Dendritic cell treated with granulocyte-macrophage colony-stimulating factor and Interleukin-4, amounts not matched to agents 40 ng/mL and 50 ng/mL, for 4 days (primary cell): ENCODE measurements at regions not wholly inside any gene's neighbourhood (a gene's known extent, or its start where the extent isn't known, plus 50 kb on each side); places are given as distances from the start of the nearest gene placed in this dataset.

Experiments used
- H3K27ac Mint-ChIP-seq: one replicate; pipeline ENCODE4 v1.8.0; 2022; ENCODE audit warnings: mild to moderate bottlenecking, mixed read lengths
- H3K27me3 Mint-ChIP-seq: one replicate; pipeline ENCODE4 v1.8.0; 2022; ENCODE audit warnings: mild to moderate bottlenecking, mixed read lengths
- H3K36me3 Mint-ChIP-seq: one replicate; pipeline ENCODE4 v1.8.0; 2022; ENCODE audit warnings: low read depth, mixed read lengths
- H3K4me1 Mint-ChIP-seq: one replicate; pipeline ENCODE4 v1.8.0; 2022; ENCODE audit warnings: low read depth, mixed read lengths
- H3K4me3 Mint-ChIP-seq: one replicate; pipeline ENCODE4 v1.8.0; 2022; ENCODE audit warnings: mild to moderate bottlenecking, moderate library complexity, mixed read lengths
- H3K9me3 Mint-ChIP-seq: one replicate; pipeline ENCODE4 v1.8.0; 2022; ENCODE audit warnings: mixed read lengths
- intact Hi-C: fragments of 100-400 bp; cut with micrococcal nuclease; formaldehyde crosslinking; loops from one replicate; pipeline ENCODE4 v1.15.0; 2022

DNA sequence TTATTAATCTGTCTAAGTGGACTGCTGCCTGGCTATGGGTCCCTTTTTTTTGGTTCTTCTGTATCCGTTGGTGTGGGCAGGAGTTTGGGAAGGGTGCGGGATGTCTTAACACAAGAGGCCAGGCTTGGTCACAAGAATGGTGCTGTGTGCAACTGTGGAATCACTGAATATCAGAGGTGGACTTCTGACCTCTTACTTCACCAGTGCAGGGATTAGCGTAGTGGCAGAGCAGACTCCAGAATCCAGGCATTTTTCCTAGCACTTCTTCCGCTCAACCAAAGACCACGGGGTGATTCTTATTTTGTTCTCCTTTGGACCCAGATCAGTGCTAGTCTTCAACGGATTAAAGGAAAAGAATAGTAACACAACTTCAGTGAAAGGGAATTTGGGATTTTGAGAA is 254.3 kb upstream of the TNP1 start:
- H3K36me3 Mint-ChIP-seq: no peaks in the 10 kb centered on the region
- no peaks in the 10 kb centered on the region for H3K4me1 Mint-ChIP-seq
- peaks cover 49% of the 10 kb centered on the region for H3K27me3 Mint-ChIP-seq
- H3K27ac Mint-ChIP-seq: no peak overlapping the region
- no peak overlapping the region for H3K4me3 Mint-ChIP-seq
- intact Hi-C loops: no loop called here
- H3K9me3 Mint-ChIP-seq: no peaks in the 10 kb centered on the region

- no peaks in the 10 kb centered on the region for H3K36me3 Mint-ChIP-seq
- H3K27ac Mint-ChIP-seq: no peak overlapping the region
- no peaks in the 10 kb centered on the region for H3K4me1 Mint-ChIP-seq
- no peak overlapping the region for H3K4me3 Mint-ChIP-seq
- H3K27me3 Mint-ChIP-seq: peaks cover 48% of the 10 kb centered on the region
- intact Hi-C loops: no loop called here
- H3K9me3 Mint-ChIP-seq: no peaks in the 10 kb centered on the region
Observed at GRCh38 chr2:217113491-217113890, 253.6 kb upstream of the TNP1 start.

DNA sequence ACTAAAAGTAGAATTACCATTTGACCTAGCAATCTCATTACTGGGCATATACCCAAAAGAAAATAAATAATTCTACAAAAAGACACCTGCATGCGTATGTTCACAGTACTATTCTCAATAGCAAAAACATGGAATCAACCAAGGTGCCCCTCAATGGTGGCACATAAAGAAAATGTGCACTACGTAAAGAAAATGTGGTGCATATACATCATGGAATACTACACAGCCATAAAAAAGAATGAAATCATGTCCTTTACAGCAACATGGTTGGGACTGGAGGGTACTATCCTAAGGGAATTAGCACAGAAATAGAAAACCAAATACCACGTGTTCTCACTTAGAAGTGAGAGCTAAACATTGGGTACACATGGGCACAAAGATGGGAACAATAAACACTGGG is 250.7 kb upstream of the TNP1 start:
- no peak overlapping the region for H3K27ac Mint-ChIP-seq
- peaks cover 34% of the 10 kb centered on the region for H3K27me3 Mint-ChIP-seq
- peaks cover 12% of the 10 kb centered on the region for H3K4me1 Mint-ChIP-seq
- intact Hi-C loops: no loop called here
- H3K36me3 Mint-ChIP-seq: no peaks in the 10 kb centered on the region
- H3K9me3 Mint-ChIP-seq: no peaks in the 10 kb centered on the region
- H3K4me3 Mint-ChIP-seq: no peak overlapping the region

DNA sequence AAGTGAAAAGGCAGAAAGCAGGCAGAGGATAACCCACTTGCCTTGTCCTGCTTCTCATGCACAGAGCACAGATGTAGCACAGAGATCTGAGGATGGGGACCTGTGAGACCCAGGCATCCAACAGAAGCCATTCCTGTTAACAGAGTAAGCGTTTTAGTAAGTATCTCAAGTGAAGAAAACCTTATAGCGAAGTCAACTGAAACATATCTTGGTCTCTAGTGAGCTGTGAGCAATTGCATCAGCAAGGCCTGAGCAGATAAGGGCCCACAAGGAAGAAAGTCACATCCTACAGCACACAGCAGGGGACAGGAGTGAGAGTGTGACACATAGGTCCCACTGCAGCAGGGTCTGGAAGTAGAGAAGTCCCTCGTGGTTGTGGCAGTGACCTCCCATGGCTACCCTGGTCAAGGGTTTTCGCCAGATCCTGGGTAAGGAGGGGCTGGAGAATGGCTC is 248.7 kb upstream of the TNP1 start:
- Mint-ChIP-seq H3K4me1 (peaks cover 12% of the 10 kb centered on the region), H3K27ac (no peak overlapping the region), H3K4me3 (no peak overlapping the region), H3K9me3 (no peaks in the 10 kb centered on the region), H3K36me3 (no peaks in the 10 kb centered on the region), H3K27me3 (peaks cover 26% of the 10 kb centered on the region)
- intact Hi-C loops: no loop called here

GRCh38 chr2:217108086-217108485 is 248.2 kb upstream of the TNP1 start:
- Mint-ChIP-seq H3K9me3 (no peaks in the 10 kb centered on the region), H3K4me1 (peaks cover 12% of the 10 kb centered on the region), H3K27me3 (peaks cover 25% of the 10 kb centered on the region), H3K4me3 (no peak overlapping the region), H3K27ac (no peak overlapping the region), H3K36me3 (no peaks in the 10 kb centered on the region)
- intact Hi-C loops: no loop called here

DNA sequence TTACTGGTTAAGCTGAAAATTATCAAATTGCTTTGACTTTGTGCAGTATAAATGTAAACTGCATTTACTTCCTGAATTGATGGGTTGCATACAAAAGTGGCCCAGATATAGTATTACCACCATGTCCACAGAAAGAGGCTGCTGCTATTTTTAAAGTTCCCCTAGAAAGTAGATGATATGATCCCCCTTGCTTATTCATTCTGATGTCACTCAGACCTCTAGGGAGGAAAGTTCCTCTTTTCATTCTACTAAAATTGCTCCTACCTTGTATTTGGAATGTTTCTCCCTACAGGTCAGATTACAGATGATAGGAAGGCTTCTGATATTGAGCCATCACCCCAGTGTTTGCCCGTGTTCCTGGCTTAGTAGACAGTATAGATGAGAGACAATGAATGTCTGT is 247.6 kb upstream of the TNP1 start:
- Mint-ChIP-seq H3K4me1 (peaks cover 12% of the 10 kb centered on the region), H3K36me3 (no peaks in the 10 kb centered on the region), H3K9me3 (no peaks in the 10 kb centered on the region), H3K4me3 (no peak overlapping the region), H3K27me3 (peaks cover 21% of the 10 kb centered on the region), H3K27ac (no peak overlapping the region)
- intact Hi-C loops: no loop called here

GRCh38 chr2:217106650-217107014 is 246.8 kb upstream of the TNP1 start:
- intact Hi-C loops: no loop called here
- Mint-ChIP-seq H3K4me3 (no peak overlapping the region), H3K9me3 (no peaks in the 10 kb centered on the region), H3K36me3 (no peaks in the 10 kb centered on the region), H3K27ac (no peak overlapping the region), H3K27me3 (peaks cover 20% of the 10 kb centered on the region), H3K4me1 (peaks cover 17% of the 10 kb centered on the region)

DNA sequence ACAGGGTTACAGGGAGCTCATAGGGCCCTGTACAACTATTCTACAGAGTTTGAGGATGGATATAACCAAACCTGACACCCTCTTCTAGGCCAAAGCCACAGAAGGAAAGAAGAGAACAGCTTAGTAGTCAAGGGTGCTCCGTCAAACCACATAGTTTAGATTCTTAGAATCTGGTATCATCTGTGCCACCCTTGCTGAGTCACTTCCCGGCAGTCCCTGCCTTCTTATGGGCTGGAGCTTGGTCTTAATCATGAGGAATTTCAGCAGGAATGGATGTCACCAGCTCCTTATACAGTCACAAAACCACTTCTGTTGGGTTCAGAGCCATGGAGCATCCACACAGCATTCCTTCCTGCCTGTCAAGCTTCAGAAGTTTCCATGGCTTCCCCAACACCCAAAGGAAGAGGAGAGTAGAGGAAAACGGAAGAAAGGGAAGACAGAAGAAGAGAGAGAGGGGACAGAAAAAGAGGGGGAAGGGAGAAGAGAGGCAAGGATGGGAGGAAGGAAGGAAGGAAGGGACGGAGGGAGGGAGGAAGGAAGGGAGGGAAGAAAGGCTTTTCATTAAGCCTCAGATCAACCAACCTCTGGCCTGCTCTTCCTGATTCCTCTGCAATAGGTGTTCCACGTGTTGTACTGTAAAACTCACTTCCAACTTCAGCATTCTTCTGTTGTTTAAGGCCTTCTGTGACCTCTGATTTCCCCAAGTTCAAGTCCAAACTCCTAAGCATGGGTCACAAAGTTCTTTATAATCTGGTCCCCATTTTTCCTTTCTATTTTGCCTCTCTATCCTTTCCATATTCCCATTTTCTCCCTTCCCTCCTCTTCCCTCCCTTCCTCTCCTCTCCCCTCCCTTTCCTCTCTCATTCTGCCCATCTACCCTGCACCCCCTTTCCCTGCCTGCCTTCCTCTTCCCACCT is 246.1 kb upstream of the TNP1 start:
- no peak overlapping the region for H3K27ac Mint-ChIP-seq

GRCh38 chr2:217103752-217104545 is 244.1 kb upstream of the TNP1 start:
- intact Hi-C loops: no loop called here
- H3K4me3 Mint-ChIP-seq: no peak overlapping the region
- peaks cover 28% of the 10 kb centered on the region for H3K27me3 Mint-ChIP-seq
- peaks cover 17% of the 10 kb centered on the region for H3K4me1 Mint-ChIP-seq
- H3K27ac Mint-ChIP-seq: no peak overlapping the region
- no peaks in the 10 kb centered on the region for H3K9me3 Mint-ChIP-seq
- no peaks in the 10 kb centered on the region for H3K36me3 Mint-ChIP-seq

More for the DNA sequence above, 246.1 kb upstream of the TNP1 start:
- Mint-ChIP-seq H3K9me3 (no peaks in the 10 kb centered on the region), H3K27me3 (peaks cover 24% of the 10 kb centered on the region), H3K4me3 (no peak overlapping the region), H3K36me3 (no peaks in the 10 kb centered on the region), H3K4me1 (peaks cover 17% of the 10 kb centered on the region)
- intact Hi-C loops: no loop called here

GRCh38 chr2:217102956-217103355 is 243.1 kb upstream of the TNP1 start:
- Mint-ChIP-seq H3K36me3 (no peaks in the 10 kb centered on the region), H3K27me3 (peaks cover 25% of the 10 kb centered on the region), H3K9me3 (no peaks in the 10 kb centered on the region), H3K4me1 (peaks cover 17% of the 10 kb centered on the region), H3K4me3 (no peak overlapping the region), H3K27ac (no peak overlapping the region)
- intact Hi-C loops: no loop called here

DNA sequence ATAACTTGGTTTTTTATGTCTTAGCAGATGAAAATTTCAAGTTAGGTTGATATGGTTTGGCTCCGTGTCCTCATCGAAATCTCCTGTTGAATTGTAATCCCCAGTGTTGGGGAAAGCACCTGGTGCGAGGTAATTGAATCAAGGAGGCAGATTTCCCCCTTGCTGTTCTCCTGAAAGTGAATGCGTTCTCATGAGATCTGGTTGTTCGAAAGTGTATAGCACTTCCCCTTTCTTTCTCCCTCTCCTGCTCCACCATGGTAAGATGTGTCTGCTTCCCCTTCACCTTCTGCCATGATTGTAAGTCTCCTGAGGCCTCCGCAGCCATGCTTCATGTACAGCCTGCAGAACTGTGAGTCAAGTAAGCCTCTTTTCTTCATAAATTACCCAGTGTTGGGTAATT is 242.1 kb upstream of the TNP1 start:
- Mint-ChIP-seq H3K4me1 (peaks cover 19% of the 10 kb centered on the region), H3K27ac (no peak overlapping the region), H3K36me3 (no peaks in the 10 kb centered on the region), H3K9me3 (no peaks in the 10 kb centered on the region), H3K27me3 (peaks cover 30% of the 10 kb centered on the region), H3K4me3 (no peak overlapping the region)
- intact Hi-C loops: no loop called here

GRCh38 chr2:217099561-217099960 is 239.7 kb upstream of the TNP1 start:
- H3K27me3 Mint-ChIP-seq: peaks cover 36% of the 10 kb centered on the region
- H3K27ac Mint-ChIP-seq: no peak overlapping the region
- intact Hi-C loops: no loop called here
- peaks cover 24% of the 10 kb centered on the region for H3K4me1 Mint-ChIP-seq
- H3K36me3 Mint-ChIP-seq: no peaks in the 10 kb centered on the region
- no peak overlapping the region for H3K4me3 Mint-ChIP-seq
- no peaks in the 10 kb centered on the region for H3K9me3 Mint-ChIP-seq

- Mint-ChIP-seq H3K27ac (no peak overlapping the region), H3K4me1 (peaks cover 24% of the 10 kb centered on the region), H3K36me3 (no peaks in the 10 kb centered on the region), H3K4me3 (no peak overlapping the region), H3K9me3 (no peaks in the 10 kb centered on the region), H3K27me3 (peaks cover 35% of the 10 kb centered on the region)
- intact Hi-C loops: no loop called here
Observed at GRCh38 chr2:217098435-217098834, 238.6 kb upstream of the TNP1 start.

DNA sequence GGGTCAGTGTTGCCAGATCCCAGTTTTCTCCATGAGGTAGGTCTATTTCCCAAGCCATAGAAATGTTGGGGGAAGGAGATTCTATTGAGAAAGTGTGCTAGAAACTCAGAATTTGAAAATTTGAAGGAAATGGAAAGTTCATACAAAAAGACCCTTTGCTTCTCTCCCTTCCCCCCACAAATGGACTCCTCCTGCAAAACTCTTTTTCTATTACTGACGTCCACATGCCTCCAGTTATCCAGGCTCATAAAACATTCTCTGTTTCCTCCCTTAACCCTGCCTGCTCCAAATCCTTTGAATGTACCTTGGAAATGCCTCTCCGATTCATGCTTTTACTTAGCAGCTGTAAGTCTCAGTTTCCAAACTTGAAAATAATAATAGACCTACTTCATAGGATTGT is 237.5 kb upstream of the TNP1 start:
- Mint-ChIP-seq H3K27ac (no peak overlapping the region), H3K27me3 (peaks cover 40% of the 10 kb centered on the region), H3K4me1 (peaks cover 24% of the 10 kb centered on the region), H3K36me3 (no peaks in the 10 kb centered on the region), H3K4me3 (no peak overlapping the region), H3K9me3 (no peaks in the 10 kb centered on the region)
- intact Hi-C loops: no loop called here
